NB4 (cell line): ENCODE measurements at regions not wholly inside any gene's neighbourhood (a gene's known extent, or its start where the extent isn't known, plus 50 kb on each side); places are given as distances from the start of the nearest gene placed in this dataset.

Experiments
- DNase-seq: peaks from one replicate; pipeline ENCODE4 v3.0.0; 2010; ENCODE audit warnings: low read depth
- H3K4me3 ChIP-seq: one replicate; pipeline ENCODE4 v1.5.1; 2011; ENCODE audit warnings: mild to moderate bottlenecking, low read depth, low read length, moderate library complexity
- CTCF ChIP-seq: IDR thresholded peaks from one replicate; pipeline ENCODE4 v1.5.1; 2012; ENCODE audit warnings: low read depth, low read length
- MAX ChIP-seq: IDR thresholded peaks from 2 replicates; pipeline ENCODE4 v1.6.1; 2011; ENCODE audit warnings: low read depth, low read length
- MYC ChIP-seq: IDR thresholded peaks from 2 replicates; pipeline ENCODE4 v1.6.1; 2011; ENCODE audit warnings: low read depth, low read length
- POLR2A ChIP-seq: IDR thresholded peaks from 2 replicates; pipeline ENCODE4 v1.6.1; 2011; ENCODE audit warnings: mild to moderate bottlenecking; ENCODE audit not compliant: insufficient read length; ENCODE audit errors: extremely low read depth

DNA sequence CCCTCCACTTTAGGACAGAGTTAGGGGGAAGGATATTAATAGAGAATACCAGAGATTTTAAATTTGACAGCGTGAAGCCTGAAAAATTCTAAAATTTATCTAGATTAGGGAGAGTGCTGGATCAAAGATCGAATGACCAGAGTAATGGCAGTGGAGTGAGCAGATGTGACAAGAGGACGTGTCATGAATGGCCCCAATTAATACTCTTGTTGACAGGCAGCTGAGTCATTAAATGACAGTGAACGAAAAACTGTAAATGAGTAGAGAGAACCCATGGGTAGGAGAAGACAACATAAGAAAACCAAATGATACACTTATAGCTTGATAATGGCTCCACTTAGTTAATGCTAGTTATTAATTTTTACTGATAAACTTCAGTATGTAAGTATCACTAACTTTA lies 73.9 kb upstream of the PLEKHA5 start:
- TF ChIP-seq POLR2A (no peak), MYC (no peak), CTCF (no peak), MAX (no peak)
- no peak for DNase-seq
- no peak overlapping the region for H3K4me3 ChIP-seq

- no peak for DNase-seq
- TF ChIP-seq MAX (no peak), MYC (no peak), POLR2A (no peak), CTCF (no peak)
- no peak overlapping the region for H3K4me3 ChIP-seq
Measured at GRCh38 chr12:19058235-19059021, 71.1 kb upstream of the PLEKHA5 start.

DNA sequence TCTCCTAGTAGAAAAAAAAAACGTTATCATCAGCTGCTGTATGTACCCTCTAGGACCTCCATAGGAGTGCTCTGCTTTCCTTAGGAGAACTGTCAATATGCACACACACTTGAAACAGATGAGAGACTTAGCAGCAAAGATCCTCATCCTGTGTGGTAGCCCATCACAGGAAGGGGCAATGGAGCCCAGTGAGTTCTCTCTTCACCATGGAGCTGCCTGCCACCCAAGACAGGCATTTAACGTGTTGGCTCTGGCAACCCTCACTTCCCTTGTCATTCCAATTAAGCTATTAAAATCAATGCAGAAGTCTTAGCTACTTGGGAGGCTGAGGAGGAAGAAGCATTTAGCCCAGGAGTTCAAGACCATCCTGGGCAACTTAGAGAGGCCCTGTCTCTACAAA lies 64.8 kb upstream of the PLEKHA5 start:
- TF ChIP-seq MYC, result no peak
- TF ChIP-seq MAX, result no peak
- no peak for TF ChIP-seq CTCF
- no peak for TF ChIP-seq POLR2A
- H3K4me3 ChIP-seq, result no peak overlapping the region
- DNase-seq, result no peak

DNA sequence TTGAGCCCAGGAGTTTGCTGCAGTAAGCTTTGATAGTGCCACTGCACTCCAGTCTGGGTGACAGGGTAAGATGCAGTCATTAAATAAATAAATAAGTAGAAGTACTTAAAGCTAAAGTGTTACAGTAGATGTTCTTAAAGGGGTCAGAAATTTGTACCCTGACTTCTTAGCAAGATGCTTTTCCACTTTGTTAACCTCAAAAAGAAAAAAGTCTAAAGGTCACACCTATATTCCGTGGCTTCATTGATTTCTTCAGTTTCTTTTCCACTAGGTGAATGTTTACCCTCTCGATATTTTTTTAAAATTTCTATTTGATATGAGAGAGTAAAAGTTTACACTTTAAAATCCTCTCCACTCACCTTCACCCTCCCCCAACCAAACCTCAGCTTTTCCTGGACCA lies 64.3 kb upstream of the PLEKHA5 start:
- H3K4me3 ChIP-seq, result no peak overlapping the region
- DNase-seq, result no peak
- TF ChIP-seq CTCF (no peak), POLR2A (no peak), MYC (no peak), MAX (no peak)

DNA sequence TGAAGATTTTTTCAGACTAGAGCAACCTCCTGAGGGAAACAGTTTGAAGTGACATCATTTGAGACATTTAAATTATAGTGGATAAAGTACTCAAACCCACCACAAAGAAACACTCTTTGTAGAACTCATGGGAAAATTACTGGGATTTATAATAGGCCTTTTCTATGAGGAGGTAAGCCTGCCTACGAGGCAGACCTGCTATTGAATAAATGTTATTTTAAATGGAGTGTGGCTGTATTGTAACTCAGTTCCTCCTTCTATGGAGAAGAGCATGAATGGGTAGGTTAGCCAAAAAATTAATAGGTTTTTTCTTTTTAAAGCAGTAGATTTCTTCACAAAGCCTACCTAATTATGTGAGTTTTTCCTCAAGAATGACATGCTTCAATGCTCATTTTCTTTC lies 63.7 kb upstream of the PLEKHA5 start:
- TF ChIP-seq CTCF (no peak), POLR2A (no peak), MAX (no peak), MYC (no peak)
- H3K4me3 ChIP-seq, result no peak overlapping the region
- DNase-seq, result no peak
